IMR-90 (cell line): ENCODE measurements at regions not wholly inside any gene's neighbourhood (a gene's known extent, or its start where the extent isn't known, plus 50 kb on each side); places are given as distances from the start of the nearest gene placed in this dataset.
"Not testable (repeated sequence)": the region's sequence is repeated elsewhere in the genome, so short reads cannot be mapped to it uniquely, and the experiment has no call there.

Experiments used
- ATAC-seq: fragments of 200-7000 bp; cut with Tn5 transposase; 2 replicates; pipeline ENCODE4 v1.9.1; 2020; ENCODE audit warnings: low read depth, mild to moderate bottlenecking, moderate library complexity
- BruUV-seq: library from RNA; stranded (reverse); fragments of 400-500 nt; replicated peaks from 2 replicates; lab custom pipeline; 2021; lab: Mats Ljungman, UMichigan
- CTCF ChIA-PET: fragments of 300-600 bp; formaldehyde crosslinking; extraction: SDS; loops from one replicate; lab custom pipeline; 2021; ENCODE audit warnings: antibody characterized with exemption; lab: Yijun Ruan, JAX
- POLR2A ChIA-PET: fragments of 300-600 bp; sonication (Branson Sonifier 250); formaldehyde crosslinking; loops from one replicate; lab custom pipeline; 2022; ENCODE audit warnings: antibody characterized with exemption; ENCODE audit not compliant: unreplicated experiment; lab: Charles Lee
- DNase-seq: peaks from one replicate; pipeline ENCODE4 v3.0.0; 2013
- H2AFZ ChIP-seq: replicated peaks from 2 replicates; pipeline ENCODE3; 2013; ENCODE audit warnings: low read length, mild to moderate bottlenecking; ENCODE audit not compliant: poor library complexity
- H2AK5ac ChIP-seq: 2 replicates; pipeline ENCODE4 v1.6.1; 2013; ENCODE audit warnings: low read depth, low read length, inconsistent platforms
- H2AK9ac ChIP-seq: replicated peaks from 2 replicates; pipeline ENCODE3; 2013; ENCODE audit warnings: mild to moderate bottlenecking, low read depth, low read length, moderate library complexity; ENCODE audit not compliant: poor library complexity
- H2BK120ac ChIP-seq: 2 replicates; pipeline ENCODE4 v1.6.1; 2013; ENCODE audit warnings: low read depth, low read length, inconsistent platforms
- H2BK15ac ChIP-seq: 3 replicates; pipeline ENCODE4 v1.6.1; 2013; ENCODE audit warnings: low read depth, low read length, inconsistent platforms
- H2BK20ac ChIP-seq: 2 replicates; pipeline ENCODE4 v1.6.1; 2013; ENCODE audit warnings: low read depth, mild to moderate bottlenecking, inconsistent platforms, low read length, moderate library complexity
- H2BK5ac ChIP-seq: 2 replicates; pipeline ENCODE4 v1.6.1; 2013; ENCODE audit warnings: mild to moderate bottlenecking, low read depth, low read length, inconsistent platforms; ENCODE audit not compliant: poor library complexity, severe bottlenecking
- H3K14ac ChIP-seq: replicated peaks from 2 replicates; pipeline ENCODE4 v1.6.1; 2013; ENCODE audit warnings: low read depth, low read length, inconsistent platforms
- H3K18ac ChIP-seq: 2 replicates; pipeline ENCODE4 v1.6.1; 2013; ENCODE audit warnings: low read depth, low read length, control low read depth
- H3K23ac ChIP-seq: 2 replicates; pipeline ENCODE4 v1.6.1; 2013; ENCODE audit warnings: low read depth, low read length, inconsistent platforms
- H3K27ac ChIP-seq: 2 replicates; pipeline ENCODE4 v1.5.1; 2013; ENCODE audit warnings: mild to moderate bottlenecking, control low read depth, low read length; ENCODE audit not compliant: insufficient read depth
- H3K27me3 ChIP-seq: 2 replicates; pipeline ENCODE4 v1.6.1; 2013; ENCODE audit warnings: low read length; ENCODE audit not compliant: control insufficient read depth, insufficient read depth
- H3K36me3 ChIP-seq: 2 replicates; pipeline ENCODE4 v1.6.1; 2013; ENCODE audit warnings: low read length, mixed read lengths; ENCODE audit not compliant: control insufficient read depth, insufficient read depth
- H3K4ac ChIP-seq: 2 replicates; pipeline ENCODE4 v1.6.1; 2013; ENCODE audit warnings: low read depth, low read length, inconsistent platforms
- H3K4me1 ChIP-seq: 2 replicates; pipeline ENCODE4 v1.6.1; 2013; ENCODE audit warnings: low read length, mixed read lengths; ENCODE audit not compliant: control insufficient read depth, insufficient read depth
- H3K4me2 ChIP-seq: 2 replicates; pipeline ENCODE4 v1.6.1; 2013; ENCODE audit warnings: low read depth, mild to moderate bottlenecking, control low read depth, low read length, moderate library complexity
- H3K4me3 ChIP-seq: 2 replicates; pipeline ENCODE4 v1.5.1; 2013; ENCODE audit warnings: low read depth, mild to moderate bottlenecking, control low read depth, low read length, moderate library complexity; ENCODE audit not compliant: insufficient read depth
- H3K56ac ChIP-seq: 2 replicates; pipeline ENCODE4 v1.6.1; 2013; ENCODE audit warnings: low read length, inconsistent platforms; ENCODE audit not compliant: insufficient read depth; ENCODE audit errors: extremely low read depth
- H3K79me1 ChIP-seq, 2 experiments: 2 replicates each; pipeline ENCODE4 v1.6.1; 2013; ENCODE audit warnings: low read length in 2 of 2, inconsistent platforms in 1 of 2, low read depth in 1 of 2
- H3K9ac ChIP-seq: 2 replicates; pipeline ENCODE4 v1.6.1; 2013; ENCODE audit warnings: low read depth, low read length, control low read depth
- H3K9me1 ChIP-seq: 2 replicates; pipeline ENCODE4 v1.6.1; 2013; ENCODE audit warnings: low read length, inconsistent platforms; ENCODE audit not compliant: insufficient read depth
- H3K9me3 ChIP-seq: 2 replicates; pipeline ENCODE4 v1.6.1; 2013; ENCODE audit warnings: low read length; ENCODE audit not compliant: control insufficient read depth, insufficient read depth
- H4K20me1 ChIP-seq: 2 replicates; pipeline ENCODE4 v1.6.1; 2013; ENCODE audit warnings: low read length, inconsistent platforms; ENCODE audit not compliant: insufficient read depth
- H4K5ac ChIP-seq: 2 replicates; pipeline ENCODE4 v1.6.1; 2013; ENCODE audit warnings: mild to moderate bottlenecking, low read depth, low read length, control low read depth
- H4K8ac ChIP-seq, 2 experiments: 2 replicates each; pipeline ENCODE4 v1.6.1; 2013; ENCODE audit warnings: low read depth in 2 of 2, low read length in 2 of 2, control low read depth in 1 of 2, inconsistent platforms in 1 of 2
- H4K91ac ChIP-seq: 2 replicates; pipeline ENCODE4 v1.6.1; 2013; ENCODE audit warnings: low read depth, low read length, inconsistent platforms; ENCODE audit not compliant: insufficient read depth
- CTCF ChIP-seq: conservative IDR thresholded peaks from 2 replicates; pipeline ENCODE4 v1.5.1; 2012; ENCODE audit warnings: mild to moderate bottlenecking, low read depth, low read length, improper control_type of control experiment
- WGBS, 2 experiments: methylation state at CpG; one replicate each; pipeline versions ENCODE4 v1.1.5 to v1.1.7; 2013; ENCODE audit warnings: missing lambda C conversion rate in 2 of 2; ENCODE audit not compliant: insufficient read length in 1 of 2; ENCODE audit errors: extremely low coverage in 2 of 2; 5-methylcytosine and 5-hydroxymethylcytosine counted together
- dilution Hi-C: fragments of 300-500 bp; cut with HindIII; formaldehyde crosslinking; loops from one replicate; pipeline ENCODE4 v1.14.3; 2018; ENCODE audit warnings: low sequenced_read_pairs; ENCODE audit not compliant: unreplicated experiment
- in situ Hi-C: fragments of 300-500 bp; cut with MboI; formaldehyde crosslinking; loops from 3 replicates; pipeline ENCODE4 v1.14.3; 2019; ENCODE audit warnings: low sequenced_read_pairs, inconsistent platforms, mixed read lengths
- intact Hi-C: fragments of 100-400 bp; cut with micrococcal nuclease; formaldehyde crosslinking; loops from 2 replicates; pipeline ENCODE4 v1.10.0; 2022

- Histone ChIP-seq H4K20me1 (no peaks in the 10 kb centered on the region), H3K27me3 (no peaks in the 10 kb centered on the region), H3K18ac (no peak overlapping the region), H3K23ac (no peak overlapping the region), H3K4ac (no peak overlapping the region), H3K9me1 (no peaks in the 10 kb centered on the region), H3K27ac (no peak overlapping the region), H2AFZ (no peak overlapping the region), H3K4me3 (no peak overlapping the region), H3K79me1 (no peaks in the 10 kb centered on the region), H2AK9ac (no peak overlapping the region), H2AK5ac (no peak overlapping the region), H2BK20ac (no peak overlapping the region), H3K9ac (no peak overlapping the region), H3K14ac (no peak overlapping the region), H2BK15ac (no peak overlapping the region), H3K4me1 (no peaks in the 10 kb centered on the region), H4K8ac (no peak overlapping the region), H4K91ac (no peak overlapping the region), H3K36me3 (no peaks in the 10 kb centered on the region), H3K9me3 (no peaks in the 10 kb centered on the region), H4K5ac (no peak overlapping the region), H3K56ac (no peak overlapping the region), H3K4me2 (no peak overlapping the region), H2BK5ac (no peak overlapping the region), H2BK120ac (no peak overlapping the region)
- DNase-seq (no peak), ATAC-seq (no peak)
- intact Hi-C loops = no loop called here
- WGBS, 2 experiments = no CpG with 5 or more reads among the region's 7 CpGs
- ChIA-PET CTCF (no interaction called here), POLR2A (no interaction called here)
- no peak for TF ChIP-seq CTCF
- dilution Hi-C loops = no loop called here
- no TSS peak for BruUV-seq
- in situ Hi-C loops = no loop called here
These were observed 728.3 kb downstream of the MAFB start for GRCh38 chr20:39960522-39961428.

GRCh38 chr20:39957911-39958310, 731.1 kb downstream of the MAFB start:
- not testable (repeated sequence) for H2AFZ ChIP-seq, H3K14ac ChIP-seq

More at GRCh38 chr20:39957911-39958310, 731.1 kb downstream of the MAFB start:
- CTCF ChIA-PET, H3K4me1 ChIP-seq, H2BK20ac ChIP-seq, H3K9ac ChIP-seq, H3K23ac ChIP-seq, H3K9me1 ChIP-seq, intact Hi-C loops, H3K4ac ChIP-seq, H2BK15ac ChIP-seq, H3K79me1 ChIP-seq, H2BK5ac ChIP-seq, H3K56ac ChIP-seq, H3K18ac ChIP-seq, POLR2A ChIA-PET, H3K36me3 ChIP-seq, ATAC-seq, dilution Hi-C loops, BruUV-seq, H3K9me3 ChIP-seq, H3K27me3 ChIP-seq, H2AK9ac ChIP-seq, H2AK5ac ChIP-seq, H4K5ac ChIP-seq, H3K4me3 ChIP-seq, H4K20me1 ChIP-seq, H3K4me2 ChIP-seq, H2BK120ac ChIP-seq, in situ Hi-C loops, H3K27ac ChIP-seq, H4K91ac ChIP-seq, H4K8ac ChIP-seq, DNase-seq: not testable (repeated sequence)
- no CpG with 5 or more reads among the region's 3 CpGs for WGBS, 2 experiments
